WTC11 (cell line): ENCODE measurements at regions not wholly inside any gene's neighbourhood (a gene's known extent, or its start where the extent isn't known, plus 50 kb on each side); places are given as distances from the start of the nearest gene placed in this dataset.

ENCODE experiments used
- ATAC-seq: fragments of 200-7000 bp; cut with Tn5 transposase; 2 replicates; pipeline ENCODE4 v1.10.0; 2021; ENCODE audit warnings: mild to moderate bottlenecking, moderate library complexity
- CTCF ChIA-PET: fragments of 300-600 bp; sonication (Branson Sonifier 250); formaldehyde crosslinking; loops from one replicate; lab custom pipeline; 2021; ENCODE audit warnings: antibody characterized with exemption; lab: Charles Lee
- POLR2A ChIA-PET: fragments of 350-600 bp; sonication (Branson Sonifier 250); formaldehyde crosslinking; loops from one replicate; lab custom pipeline; 2021; ENCODE audit warnings: antibody characterized with exemption; lab: Charles Lee
- DNase-seq: peaks from one replicate; pipeline ENCODE4 v3.0.0; 2021; ENCODE audit warnings: low spot score
- H3K27ac Mint-ChIP-seq: 2 replicates; pipeline ENCODE4 v1.8.0; 2021; ENCODE audit warnings: mixed read lengths
- H3K27me3 Mint-ChIP-seq: 2 replicates; pipeline ENCODE4 v1.8.0; 2021; ENCODE audit warnings: low read depth, mild to moderate bottlenecking, moderate library complexity, mixed read lengths
- H3K36me3 Mint-ChIP-seq: 2 replicates; pipeline ENCODE4 v1.8.0; 2021; ENCODE audit warnings: mixed read lengths
- H3K4me1 Mint-ChIP-seq: 2 replicates; pipeline ENCODE4 v1.8.0; 2022; ENCODE audit warnings: mixed read lengths
- H3K4me3 Mint-ChIP-seq: 2 replicates; pipeline ENCODE4 v1.8.0; 2021; ENCODE audit warnings: mild to moderate bottlenecking, moderate library complexity, mixed read lengths
- H3K9me3 Mint-ChIP-seq: 2 replicates; pipeline ENCODE4 v1.8.0; 2021; ENCODE audit warnings: mixed read lengths
- AR ChIP-seq: fragments of 250-450 bp; sonication (Bioruptor Pico); IDR thresholded peaks from 2 replicates; pipeline ENCODE4 v1.9.0; 2021; ENCODE audit warnings: mild to moderate bottlenecking
- ARID4B ChIP-seq: sonication (generic); formaldehyde crosslinking; IDR thresholded peaks from 2 replicates; pipeline ENCODE4 v1.8.0; 2023; ENCODE audit warnings: missing genetic modification reagents, mild to moderate bottlenecking, borderline replicate concordance
- ATF1 ChIP-seq: sonication (generic); formaldehyde crosslinking; IDR thresholded peaks from 2 replicates; pipeline ENCODE4 v1.8.1; 2023; ENCODE audit warnings: mild to moderate bottlenecking, moderate library complexity, missing genetic modification reagents
- E2F4 ChIP-seq: sonication (generic); formaldehyde crosslinking; IDR thresholded peaks from 2 replicates; pipeline ENCODE4 v1.8.1; 2022; ENCODE audit warnings: low read depth, mild to moderate bottlenecking, moderate library complexity, missing genetic modification reagents, borderline replicate concordance
- ETV6 ChIP-seq: sonication (generic); formaldehyde crosslinking; IDR thresholded peaks from 2 replicates; pipeline ENCODE4 v1.8.1; 2022; ENCODE audit warnings: mild to moderate bottlenecking, missing genetic modification reagents
- MAX ChIP-seq: sonication (generic); formaldehyde crosslinking; IDR thresholded peaks from 2 replicates; pipeline ENCODE4 v1.8.0; 2022; ENCODE audit warnings: mild to moderate bottlenecking, missing genetic modification reagents
- NFYB ChIP-seq: sonication (generic); formaldehyde crosslinking; conservative IDR thresholded peaks from 2 replicates; pipeline ENCODE4 v1.8.0; 2022; ENCODE audit warnings: low read depth, missing genetic modification reagents
- PREB ChIP-seq: sonication (generic); formaldehyde crosslinking; IDR thresholded peaks from 2 replicates; pipeline ENCODE4 v1.8.1; 2022; ENCODE audit warnings: mild to moderate bottlenecking, missing genetic modification reagents, moderate library complexity, borderline replicate concordance
- SOX15 ChIP-seq: fragments of 250-450 bp; sonication (Bioruptor Pico); IDR thresholded peaks from 2 replicates; pipeline ENCODE4 v1.9.0; 2021; ENCODE audit warnings: mild to moderate bottlenecking
- STAT6 ChIP-seq: sonication (generic); formaldehyde crosslinking; conservative IDR thresholded peaks from 2 replicates; pipeline ENCODE4 v1.8.1; 2023; ENCODE audit warnings: mild to moderate bottlenecking, low read depth, missing genetic modification reagents, moderate library complexity
- TEAD4 ChIP-seq: sonication (generic); formaldehyde crosslinking; IDR thresholded peaks from 2 replicates; pipeline ENCODE4 v1.8.0; 2022; ENCODE audit warnings: mild to moderate bottlenecking, missing genetic modification reagents
- TP53 ChIP-seq: sonication (generic); formaldehyde crosslinking; IDR thresholded peaks from 2 replicates; pipeline ENCODE4 v1.8.1; 2023; ENCODE audit warnings: mild to moderate bottlenecking, missing genetic modification reagents
- ZNF121 ChIP-seq: sonication (generic); formaldehyde crosslinking; IDR thresholded peaks from 2 replicates; pipeline ENCODE4 v1.8.0; 2023; ENCODE audit warnings: missing genetic modification reagents
- ZNF263 ChIP-seq: sonication (generic); formaldehyde crosslinking; IDR thresholded peaks from 2 replicates; pipeline ENCODE4 v1.8.1; 2022; ENCODE audit warnings: low read depth, mild to moderate bottlenecking, moderate library complexity, missing genetic modification reagents
- ZNF416 ChIP-seq: fragments of 250-450 bp; sonication (Bioruptor Pico); IDR thresholded peaks from 2 replicates; pipeline ENCODE4 v1.9.0; 2021; ENCODE audit warnings: mild to moderate bottlenecking, inconsistent platforms

GRCh38 chr5:10125116-10125515 is 124.6 kb downstream of the ATPSCKMT start:
- H3K27me3 Mint-ChIP-seq, result peaks cover 4% of the 10 kb centered on the region
- TF ChIP-seq TP53 (no peak), PREB (no peak), NFYB (CRISPR knock-in tag) (no peak), ARID4B (CRISPR knock-in tag) (no peak), AR (CRISPR knock-in tag) (no peak), MAX (CRISPR knock-in tag) (no peak), STAT6 (CRISPR knock-in tag) (no peak), ATF1 (CRISPR knock-in tag) (no peak), ZNF416 (CRISPR knock-in tag) (no peak), TEAD4 (CRISPR knock-in tag) (no peak)
- TF ChIP-seq, all 79 proteins: peak for 0
- CTCF ChIA-PET, result no interaction called here
- POLR2A ChIA-PET, result no interaction called here
- no peaks in the 10 kb centered on the region; the same call in 1 of the 2 replicates for H3K36me3 Mint-ChIP-seq
- DNase-seq, result no peak
- H3K27ac Mint-ChIP-seq, result peak overlapping the region; percentile 63; the same call in 1 of the 2 replicates
- H3K4me3 Mint-ChIP-seq, result no peak overlapping the region
- ATAC-seq, result no peak
- 0 out of 2 replicates have a peak, but pooled peaks cover 3% of the 10 kb centered on the region for H3K9me3 Mint-ChIP-seq
- H3K4me1 Mint-ChIP-seq, result 0 out of 2 replicates have a peak, but pooled peaks cover 2% of the 10 kb centered on the region

- 0 out of 2 replicates have a peak, but pooled peaks cover 2% of the 10 kb centered on the region for H3K4me1 Mint-ChIP-seq
- ChIA-PET CTCF (no interaction called here), POLR2A (no interaction called here)
- TF ChIP-seq SOX15 (CRISPR knock-in tag) (no peak), ETV6 (no peak), ZNF121 (no peak), ZNF263 (CRISPR knock-in tag) (no peak), E2F4 (CRISPR knock-in tag) (no peak)
- no peaks in the 10 kb centered on the region; the same call in 1 of the 2 replicates for H3K36me3 Mint-ChIP-seq
- H3K27ac Mint-ChIP-seq, result no peak overlapping the region
- DNase-seq (no peak), ATAC-seq (no peak)
- H3K4me3 Mint-ChIP-seq, result no peak overlapping the region
- peaks cover 4% of the 10 kb centered on the region for H3K27me3 Mint-ChIP-seq
- H3K9me3 Mint-ChIP-seq, result peaks cover 9% of the 10 kb centered on the region; the same call in 1 of the 2 replicates
These were observed 125.4 kb downstream of the ATPSCKMT start for GRCh38 chr5:10124287-10124686.
